HT1080 (cell line): ENCODE measurements at regions not wholly inside any gene's neighbourhood (a gene's known extent, or its start where the extent isn't known, plus 50 kb on each side); places are given as distances from the start of the nearest gene placed in this dataset.
A peak's percentile ranks its signal among the peaks of the same experiment; 100 is the strongest.
"Not testable (repeated sequence)": the region's sequence is repeated elsewhere in the genome, so short reads cannot be mapped to it uniquely, and the experiment has no call there.

Source experiments
- DNase-seq: peaks from one replicate; pipeline ENCODE4 v3.0.0-alpha.2; 2015; ENCODE audit warnings: low read depth

DNA sequence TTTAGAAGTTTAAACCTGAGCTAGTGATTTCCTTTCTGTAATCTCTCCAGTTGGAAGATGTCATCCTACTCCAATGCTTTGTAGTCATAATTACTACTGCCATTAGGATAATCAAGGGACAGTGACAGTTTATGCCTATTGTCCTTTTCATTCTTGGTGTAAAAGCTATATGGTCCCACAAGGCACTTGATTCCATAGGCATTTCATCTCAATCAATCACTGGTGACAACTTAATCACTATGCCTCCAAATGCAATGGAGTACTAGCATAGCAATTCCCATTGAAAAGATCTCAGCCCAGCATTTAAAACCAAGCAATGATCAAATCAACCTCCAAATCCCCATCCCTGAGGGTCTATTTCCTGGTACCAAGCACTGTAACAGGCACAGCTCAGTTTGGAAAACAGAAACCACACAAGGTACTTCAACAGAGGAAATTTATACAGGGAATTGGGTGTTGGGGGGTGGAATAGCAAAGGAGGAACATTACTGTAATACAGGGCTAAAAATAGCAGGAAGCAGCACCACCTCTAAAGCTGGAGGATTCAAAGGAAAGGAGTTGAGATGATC lies 51.0 kb downstream of the FHIP2A start:
- no peak for DNase-seq

DNA sequence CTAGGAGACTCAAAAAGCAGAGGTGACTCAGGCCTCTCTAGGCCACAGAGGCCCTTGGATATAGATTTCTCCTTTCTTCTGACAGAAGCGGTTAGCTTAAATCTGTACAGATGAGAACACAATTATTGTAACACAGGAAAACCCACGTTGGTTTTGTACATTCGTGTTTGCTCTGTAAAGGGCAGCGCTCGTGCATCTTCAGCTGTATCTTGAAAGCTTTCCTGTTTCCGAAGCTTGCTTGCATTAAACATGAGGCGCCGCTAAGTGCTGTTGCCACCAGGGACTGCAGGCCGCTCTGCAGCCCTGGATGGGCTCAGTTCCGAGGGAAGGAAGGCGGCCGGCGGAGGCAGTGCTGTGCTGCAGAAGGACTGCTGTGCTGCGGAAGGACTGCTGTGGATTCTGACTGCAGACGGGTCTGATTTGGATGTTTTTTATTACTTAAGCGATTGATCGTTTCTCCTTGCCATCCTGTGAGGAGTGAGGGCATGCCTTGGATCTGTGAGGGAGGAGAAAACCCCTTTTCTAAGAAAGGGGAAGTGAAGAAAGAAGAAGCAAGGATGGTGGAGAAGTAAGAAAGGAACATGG lies 53.3 kb downstream of the FHIP2A start:
- no peak for DNase-seq

GRCh38 chr10:114875590-114876081 lies 54.1 kb downstream of the FHIP2A start:
- DNase-seq, result not testable (repeated sequence)

DNA sequence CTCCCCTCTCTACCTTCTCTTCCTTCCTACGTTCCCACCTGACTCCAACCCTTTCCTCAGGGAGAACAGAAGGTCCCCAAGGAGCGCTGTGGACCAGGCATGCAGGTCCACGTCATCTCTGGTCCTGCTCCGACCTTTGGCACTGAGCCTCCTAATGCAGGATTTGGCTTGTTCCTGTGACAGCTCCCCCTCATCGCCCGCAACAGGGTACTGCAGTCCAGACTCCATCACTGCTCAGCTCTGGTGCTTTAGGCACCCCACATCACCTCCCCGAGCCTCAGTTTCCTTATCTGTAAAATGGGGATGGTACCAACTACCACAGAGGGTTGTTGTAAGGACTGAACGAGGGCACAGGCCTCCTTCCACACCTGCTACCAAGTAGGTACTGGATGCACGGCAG lies 54.6 kb downstream of the FHIP2A start:
- no peak for DNase-seq

- peak; percentile 63 for DNase-seq
Measured at GRCh38 chr10:114876602-114877300, 55.2 kb downstream of the FHIP2A start.

- DNase-seq, result no peak
Measured at GRCh38 chr10:114877301-114877644, 55.7 kb downstream of the FHIP2A start.

- no peak for DNase-seq
Measured at GRCh38 chr10:114879093-114879492, 57.5 kb downstream of the FHIP2A start.

GRCh38 chr10:114879541-114880158 lies 58.1 kb downstream of the FHIP2A start:
- DNase-seq, result peak; percentile 30

GRCh38 chr10:114881417-114881816 lies 56.6 kb upstream of the TRUB1 start:
- no peak for DNase-seq

DNA sequence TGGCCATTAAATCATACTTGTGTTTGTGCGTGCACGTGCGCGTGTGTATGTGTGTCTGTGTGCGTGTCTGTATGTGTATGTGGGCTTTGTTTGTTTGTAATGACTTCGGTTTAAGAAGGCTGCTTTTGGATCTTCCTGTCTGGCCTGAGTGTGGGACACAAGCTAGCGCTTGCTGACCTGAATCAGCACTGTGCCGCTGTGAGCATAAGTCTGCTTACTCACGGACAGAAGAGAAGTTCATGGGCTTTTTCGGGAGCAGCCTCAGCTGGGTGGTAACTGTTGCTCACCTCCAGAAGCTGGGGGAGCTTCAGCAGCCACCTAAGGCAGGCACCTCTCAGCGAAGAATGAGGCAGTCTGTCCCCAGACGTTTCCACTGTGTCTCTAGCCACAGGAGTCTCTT lies 56.1 kb upstream of the TRUB1 start:
- DNase-seq, result no peak

DNA sequence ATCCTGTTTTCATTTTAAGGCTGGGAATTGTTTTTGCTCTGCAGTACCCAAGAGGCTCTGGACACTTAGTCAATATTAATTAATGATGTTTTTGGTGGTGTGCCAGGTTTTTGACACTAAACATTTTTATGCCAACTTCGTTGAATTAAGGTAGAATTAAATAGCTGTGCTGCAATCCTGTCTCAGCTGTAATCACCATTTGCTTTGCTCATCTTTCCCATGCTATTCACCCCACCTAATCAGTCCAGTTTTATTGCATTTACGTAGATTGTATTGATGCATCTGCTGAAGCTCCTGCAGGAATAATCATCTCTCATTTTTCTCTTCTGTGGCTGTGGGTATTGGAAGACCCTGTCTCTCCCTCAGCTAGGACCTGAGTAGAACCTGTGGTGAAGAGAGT lies 52.6 kb upstream of the TRUB1 start:
- no peak for DNase-seq
